GM19468 (cell line): ENCODE measurements at regions not wholly inside any gene's neighbourhood (a gene's known extent, or its start where the extent isn't known, plus 50 kb on each side); places are given as distances from the start of the nearest gene placed in this dataset.

Experiments used
- ATAC-seq: cut with Tn5 transposase; IDR thresholded peaks from one replicate; pipeline ENCODE4 v1.9.1; 2021; ENCODE audit warnings: mild to moderate bottlenecking, moderate library complexity, moderate number of reproducible peaks; ENCODE audit not compliant: unreplicated experiment; ENCODE audit errors: extremely low read depth

- no peak for ATAC-seq
Measured at GRCh38 chr1:199780091-199780490, 247.4 kb upstream of the NR5A2 start.

GRCh38 chr1:199780948-199781670 lies 246.4 kb upstream of the NR5A2 start:
- no peak for ATAC-seq

GRCh38 chr1:199784138-199784895 lies 243.2 kb upstream of the NR5A2 start:
- ATAC-seq = no peak

DNA sequence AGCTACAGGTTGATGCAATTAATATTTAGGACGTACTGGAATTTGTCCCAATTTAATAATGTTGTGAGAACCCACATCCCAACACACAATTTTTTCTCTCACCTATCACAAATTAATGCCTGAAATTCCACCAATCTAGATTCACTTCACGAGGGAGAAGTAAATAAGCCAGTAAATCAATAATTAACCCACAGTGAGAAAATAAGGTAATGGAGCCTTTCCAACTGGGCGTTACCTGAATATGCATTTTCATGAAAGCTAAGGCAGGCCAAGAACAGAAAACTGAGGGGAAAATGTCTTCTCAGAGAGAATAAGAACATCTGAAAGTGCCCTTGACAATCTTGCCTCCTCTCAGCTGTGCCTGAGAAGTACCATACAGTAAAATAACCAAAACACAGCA lies 240.8 kb upstream of the NR5A2 start:
- no peak for ATAC-seq

DNA sequence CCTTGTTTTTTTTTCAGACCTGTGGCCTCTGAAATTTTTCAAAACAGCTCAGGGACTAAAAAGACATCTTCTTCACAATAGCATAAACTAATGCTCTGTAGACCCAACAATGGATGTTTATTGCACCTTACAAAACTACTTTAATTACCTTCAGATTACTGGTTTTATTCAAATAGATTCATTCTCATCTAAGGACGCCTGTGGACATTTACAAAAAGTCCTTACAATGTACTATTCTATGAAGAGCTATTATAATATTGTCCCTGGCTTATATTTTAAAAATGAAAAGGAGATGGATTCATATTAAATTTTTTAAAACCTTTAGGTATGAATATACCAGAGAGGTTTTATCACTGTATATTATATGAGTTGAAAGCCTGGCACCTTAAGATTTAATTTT lies 238.4 kb upstream of the NR5A2 start:
- no peak for ATAC-seq

DNA sequence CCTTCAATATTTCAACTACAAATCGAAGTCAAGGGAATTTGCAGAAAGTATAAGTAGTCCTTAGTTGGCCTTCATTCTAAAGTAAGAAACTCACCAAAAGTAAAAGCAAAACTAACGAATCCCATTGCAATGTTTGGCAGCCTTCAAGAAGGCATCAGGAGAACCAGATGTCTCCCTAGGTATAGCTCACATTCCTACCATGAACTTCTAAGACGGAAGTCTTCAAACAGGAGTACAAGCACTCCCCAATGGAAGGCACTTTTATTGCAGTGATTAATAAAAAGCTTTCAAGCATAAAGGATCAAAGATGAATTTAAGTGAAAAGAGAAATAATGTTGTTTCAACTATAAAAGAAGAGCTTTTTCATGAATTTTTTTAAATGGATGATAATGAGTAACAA lies 236.0 kb upstream of the NR5A2 start:
- ATAC-seq = no peak

DNA sequence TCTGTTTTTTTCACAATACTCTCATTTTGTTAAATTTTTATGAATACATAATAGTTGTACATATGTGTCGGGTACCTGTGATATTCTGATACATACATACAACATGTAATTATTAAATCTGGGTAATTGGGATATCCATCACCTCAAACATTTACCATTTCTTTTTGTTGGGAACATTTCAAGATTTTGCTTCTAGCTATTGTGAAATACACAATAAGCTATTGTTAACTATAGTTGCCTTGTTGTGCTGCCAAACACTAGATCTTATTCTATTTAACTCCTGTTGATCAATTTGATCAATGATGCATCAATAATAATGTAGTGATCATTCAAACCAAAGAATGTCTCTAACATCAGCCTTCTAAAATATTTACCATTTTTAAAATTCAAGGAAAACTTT lies 234.6 kb upstream of the NR5A2 start:
- ATAC-seq = no peak

DNA sequence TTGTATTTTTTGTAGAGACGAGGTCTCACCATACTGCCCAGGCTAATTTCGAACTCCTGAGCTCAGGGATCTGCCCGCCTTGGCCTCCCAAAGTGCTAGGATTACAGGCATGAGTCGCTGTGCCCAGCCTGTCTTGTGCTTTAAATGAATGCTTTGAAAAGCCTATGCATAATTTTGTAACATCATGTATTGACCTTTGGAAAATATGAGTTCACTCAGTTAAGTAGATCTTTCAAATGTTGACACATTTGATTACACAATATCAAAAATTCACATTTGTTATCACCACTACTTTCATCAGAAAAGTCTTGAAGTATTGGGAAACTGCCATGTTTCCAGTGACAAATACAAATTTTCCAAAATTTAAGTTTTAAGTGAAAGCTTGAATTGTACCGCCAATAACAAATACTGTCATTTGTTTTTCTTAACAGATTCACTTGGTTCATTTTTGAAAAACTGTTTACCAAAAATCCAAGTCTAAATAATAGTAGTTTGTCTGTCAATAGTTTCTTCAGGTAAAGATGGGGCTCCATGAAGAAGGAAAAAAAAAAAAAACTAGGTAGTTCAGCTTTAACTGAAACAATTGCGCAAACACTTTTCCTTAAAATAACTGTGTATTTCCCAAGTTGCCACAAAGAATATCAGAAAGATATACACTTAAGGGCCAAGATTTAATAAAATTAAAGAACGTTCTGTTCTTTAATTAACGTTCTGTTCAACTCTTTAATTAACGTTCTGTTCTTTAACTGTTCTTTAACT lies 233.2 kb upstream of the NR5A2 start:
- ATAC-seq = no peak

GRCh38 chr1:199799116-199799515 lies 228.4 kb upstream of the NR5A2 start:
- ATAC-seq = no peak

DNA sequence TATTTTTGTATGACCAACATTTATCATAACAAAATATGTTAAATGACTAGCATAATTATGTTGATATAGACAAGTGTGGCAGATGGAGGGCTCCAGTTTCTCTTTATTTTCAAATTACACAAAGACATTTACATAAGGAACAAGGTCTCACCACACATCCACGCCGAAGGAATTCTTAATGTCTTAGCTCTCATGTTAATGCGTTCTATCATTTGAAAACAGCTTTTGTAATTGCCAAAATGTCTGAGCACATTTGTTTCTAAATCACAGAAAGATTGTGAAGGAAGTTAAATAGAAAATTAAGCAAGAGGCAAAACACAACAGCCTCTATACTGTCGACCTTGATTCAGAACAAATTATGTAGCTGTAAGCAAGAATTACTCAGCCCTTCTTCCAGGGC lies 223.0 kb upstream of the NR5A2 start:
- ATAC-seq = no peak

GRCh38 chr1:199808110-199808870 lies 219.2 kb upstream of the NR5A2 start:
- no peak for ATAC-seq

GRCh38 chr1:199809311-199809710 lies 218.2 kb upstream of the NR5A2 start:
- no peak for ATAC-seq

- ATAC-seq = no peak
Measured at GRCh38 chr1:199811163-199811562, 216.3 kb upstream of the NR5A2 start.

GRCh38 chr1:199813198-199813597 lies 214.3 kb upstream of the NR5A2 start:
- no peak for ATAC-seq

DNA sequence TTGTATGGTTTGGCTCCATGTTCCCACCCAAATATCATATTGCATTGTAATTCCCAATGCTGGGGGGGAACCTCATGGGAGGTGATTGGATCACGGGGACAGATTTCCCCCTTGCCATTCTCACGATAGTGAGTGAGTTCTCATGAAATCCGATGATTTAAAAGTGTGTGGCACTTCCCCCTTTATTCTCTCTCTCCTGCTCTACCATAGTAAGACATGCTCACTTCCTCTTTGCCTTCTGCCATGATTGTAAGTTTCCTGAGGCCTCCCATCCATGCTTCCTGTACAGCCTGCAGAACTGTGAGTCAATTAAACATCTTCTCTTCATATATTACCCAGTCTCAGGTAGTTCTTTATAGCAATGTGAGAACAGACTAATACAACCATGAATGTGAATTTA lies 211.6 kb upstream of the NR5A2 start:
- ATAC-seq = no peak

- ATAC-seq = no peak
Measured at GRCh38 chr1:199817266-199817665, 210.2 kb upstream of the NR5A2 start.

- no peak for ATAC-seq
Measured at GRCh38 chr1:199821029-199821779, 206.3 kb upstream of the NR5A2 start.

- no peak for ATAC-seq
Measured at GRCh38 chr1:199832451-199832850, 195.1 kb upstream of the NR5A2 start.

DNA sequence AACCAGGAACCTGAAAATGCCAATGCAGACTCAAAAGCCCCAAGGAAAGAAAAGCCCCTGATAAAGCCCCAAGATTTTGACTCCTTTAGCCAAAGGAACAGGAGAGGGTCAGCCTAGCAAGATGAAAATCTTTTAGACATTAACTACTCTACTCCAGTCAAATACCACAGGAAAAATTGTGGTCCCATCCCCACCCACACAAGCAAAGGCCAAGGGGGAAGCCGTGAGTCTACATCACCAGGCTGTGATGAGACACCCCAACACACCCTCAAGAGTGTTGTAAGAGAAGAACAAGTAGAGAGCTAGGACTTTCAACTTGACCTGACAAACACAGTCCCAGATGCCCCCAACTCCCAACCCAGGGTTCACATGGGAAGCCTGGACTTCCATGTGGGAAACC lies 192.8 kb upstream of the NR5A2 start:
- no peak for ATAC-seq

GRCh38 chr1:199836430-199836829 lies 191.1 kb upstream of the NR5A2 start:
- ATAC-seq = no peak
